ENCODE measurements at regions not wholly inside any gene's neighbourhood (a gene's known extent, or its start where the extent isn't known, plus 50 kb on each side); places are given as distances from the start of the nearest gene placed in this dataset.
"Not testable (repeated sequence)": the region's sequence is repeated elsewhere in the genome, so short reads cannot be mapped to it uniquely, and the experiment has no call there.

- not testable (repeated sequence) for DNase-seq
Observed at GRCh38 chr15:98089352-98089751, 128.8 kb downstream of the ARRDC4 start.

- not testable (repeated sequence) for DNase-seq
Observed at GRCh38 chr15:98097986-98098385, 137.5 kb downstream of the ARRDC4 start.

- DNase-seq = not testable (repeated sequence)
Observed at GRCh38 chr15:98100606-98101005, 140.1 kb downstream of the ARRDC4 start.

GRCh38 chr15:98103570-98103969, 143.1 kb downstream of the ARRDC4 start:
- DNase-seq = no peak

GRCh38 chr15:98104386-98105151, 144.1 kb downstream of the ARRDC4 start:
- not testable (repeated sequence) for DNase-seq

GRCh38 chr15:98106615-98107194, 146.2 kb downstream of the ARRDC4 start:
- DNase-seq = not testable (repeated sequence)

GRCh38 chr15:98111806-98112205, 151.3 kb downstream of the ARRDC4 start:
- no peak for DNase-seq

GRCh38 chr15:98113327-98113726, 152.8 kb downstream of the ARRDC4 start:
- DNase-seq = no peak

- DNase-seq = no peak
Observed at GRCh38 chr15:98120561-98120960, 160.1 kb downstream of the ARRDC4 start.

GRCh38 chr15:98121536-98121935, 161.0 kb downstream of the ARRDC4 start:
- DNase-seq = no peak

GRCh38 chr15:98121957-98122356, 161.5 kb downstream of the ARRDC4 start:
- DNase-seq = no peak

GRCh38 chr15:98123297-98123696, 162.8 kb downstream of the ARRDC4 start:
- no peak for DNase-seq

GRCh38 chr15:98123834-98124233, 163.3 kb downstream of the ARRDC4 start:
- no peak for DNase-seq

GRCh38 chr15:98124581-98124980, 164.1 kb downstream of the ARRDC4 start:
- DNase-seq = no peak

GRCh38 chr15:98126326-98127085, 166.0 kb downstream of the ARRDC4 start:
- DNase-seq = no peak

GRCh38 chr15:98127586-98127985, 167.1 kb downstream of the ARRDC4 start:
- DNase-seq = no peak

GRCh38 chr15:98131924-98132323, 171.4 kb downstream of the ARRDC4 start:
- no peak for DNase-seq

- DNase-seq = no peak
Observed at GRCh38 chr15:98134905-98135304, 174.4 kb downstream of the ARRDC4 start.

GRCh38 chr15:98138910-98139309, 178.4 kb downstream of the ARRDC4 start:
- DNase-seq = no peak

GRCh38 chr15:98139337-98139736, 178.8 kb downstream of the ARRDC4 start:
- DNase-seq = no peak

- no peak for DNase-seq
Observed at GRCh38 chr15:98142572-98142971, 182.1 kb downstream of the ARRDC4 start.

GRCh38 chr15:98143116-98143515, 182.6 kb downstream of the ARRDC4 start:
- no peak for DNase-seq

- no peak for DNase-seq
Observed at GRCh38 chr15:98144388-98144787, 183.9 kb downstream of the ARRDC4 start.

All from 8988T (cell line).